ENCODE measurements at regions not wholly inside any gene's neighbourhood (a gene's known extent, or its start where the extent isn't known, plus 50 kb on each side); places are given as distances from the start of the nearest gene placed in this dataset.

GRCh38 chr10:6700066-6700465 is 120.0 kb upstream of the PRKCQ start:
- no peak for TF ChIP-seq EZH2 (IDR thresholded peaks at IDR 0.05; ENCODE audit: insufficient read depth, poor library complexity, severe bottlenecking)
- no peak for TF ChIP-seq EZH2phosphoT487 (IDR thresholded peaks at IDR 0.05; ENCODE audit: insufficient read depth, low read depth)
